ENCODE measurements at regions not wholly inside any gene's neighbourhood (a gene's known extent, or its start where the extent isn't known, plus 50 kb on each side); places are given as distances from the start of the nearest gene placed in this dataset.

DNA sequence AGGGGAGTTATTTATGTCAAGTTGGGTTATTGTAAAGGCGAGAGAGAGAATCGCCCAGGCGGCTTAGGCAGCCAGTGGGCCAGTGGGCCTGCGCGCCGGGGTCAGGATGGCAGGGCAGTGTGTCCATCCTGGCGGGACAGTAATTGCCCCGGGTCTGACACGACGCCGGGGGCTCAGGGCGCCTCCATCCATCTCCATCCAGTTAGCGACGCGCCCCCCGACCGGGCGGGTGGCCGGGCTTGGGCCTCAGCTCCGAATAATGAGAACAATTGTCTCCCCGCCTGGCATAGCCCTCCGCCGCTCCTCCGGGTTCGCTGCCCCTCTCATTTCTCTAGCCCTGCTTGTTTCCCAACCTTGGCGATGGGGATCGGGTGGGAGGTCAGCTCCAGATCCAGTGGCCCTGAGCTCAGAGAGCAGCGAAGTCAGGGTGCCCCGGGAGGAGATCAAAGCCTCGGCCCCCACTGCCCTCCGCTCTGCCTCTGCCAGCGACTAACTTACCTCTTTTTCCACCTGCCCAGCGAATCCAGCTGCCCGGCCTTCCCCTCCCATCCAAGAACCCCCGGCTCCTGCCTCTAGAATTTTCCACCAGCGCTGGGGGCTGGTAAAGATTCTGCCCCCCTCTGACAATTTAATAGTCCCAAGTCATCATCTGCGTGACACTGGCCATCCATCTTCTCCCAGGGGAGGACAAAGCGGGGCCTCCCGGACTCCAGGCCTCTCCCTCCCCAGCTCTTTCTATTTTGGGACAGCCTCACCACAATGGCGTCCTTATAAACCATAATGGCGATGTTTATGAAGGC, 56.9 kb upstream of the TMEM33 start:
- dilution Hi-C loops (cut with MboI; ENCODE audit: extremely low pct_ligation_motif_present, low sequenced_read_pairs) = no loop called here
- Histone ChIP-seq H3K27me3 (ENCODE audit: control insufficient read depth in 2 of 2, insufficient read depth in 2 of 2, low read length in 2 of 2) (peaks cover 77 to 92% of the 10 kb centered on the region in 2 experiments), H4K20me1 (replicated peaks; ENCODE audit: control insufficient read depth, extremely low read depth, insufficient read depth, low read length) (no peaks in the 10 kb centered on the region), H3K4me3 (replicated peaks in 1 of 3; ENCODE audit: insufficient read depth in 1 of 3, low read depth in 1 of 3, low read length in 3 of 3) (no peak overlapping the region), H3K27ac (ENCODE audit: insufficient read depth, low read depth, low read length) (no peak overlapping the region), H3K4me1 (ENCODE audit: control insufficient read depth, extremely low read depth, insufficient read depth, low read length) (peaks cover 6% of the 10 kb centered on the region), H3K4me2 (ENCODE audit: insufficient read depth, low read length) (no peak overlapping the region), H3K79me2 (ENCODE audit: control insufficient read depth, insufficient read depth, low read length) (no peaks in the 10 kb centered on the region), H3K36me3 (ENCODE audit: control insufficient read depth in 2 of 2, extremely low read depth in 1 of 2, insufficient read depth in 2 of 2, low read length in 2 of 2) (no peaks in the 10 kb centered on the region), H3K9me1 (replicated peaks; ENCODE audit: control insufficient read depth, extremely low read depth, insufficient read depth, low read length) (no peaks in the 10 kb centered on the region), H3K9me3 (replicated peaks; ENCODE audit: control insufficient read depth, insufficient read depth, low read length) (no peaks in the 10 kb centered on the region), H2AFZ (ENCODE audit: low read depth, low read length) (no peak overlapping the region), H3K9ac (replicated peaks; ENCODE audit: extremely low read depth, insufficient read depth, low read length) (no peak overlapping the region)
- FAIRE-seq = no peak
- peak; percentile 74 for TF ChIP-seq EZH2 (IDR thresholded peaks at IDR 0.05; ENCODE audit: borderline replicate concordance, low read depth, low read length, severe bottlenecking)
- no peak for TF ChIP-seq POLR2AphosphoS5 (IDR thresholded peaks at IDR 0.05; ENCODE audit: insufficient read depth, low read depth, low read length)
- no TSS peak for BruUV-seq (replicated peaks)
- ChIA-PET POLR2A (no interaction called here), CTCF (interaction anchor here (0.7 to 4.0 kb wide), 5 partner anchors 9 to 187 kb away, joined by 3 to 14 read pairs (median 4); no protein-coding TSS in a partner anchor)
- no peak for DNase-seq (ENCODE audit: low read depth, low spot score)
- intact Hi-C loops (cut with micrococcal nuclease) = no loop called here

DNA sequence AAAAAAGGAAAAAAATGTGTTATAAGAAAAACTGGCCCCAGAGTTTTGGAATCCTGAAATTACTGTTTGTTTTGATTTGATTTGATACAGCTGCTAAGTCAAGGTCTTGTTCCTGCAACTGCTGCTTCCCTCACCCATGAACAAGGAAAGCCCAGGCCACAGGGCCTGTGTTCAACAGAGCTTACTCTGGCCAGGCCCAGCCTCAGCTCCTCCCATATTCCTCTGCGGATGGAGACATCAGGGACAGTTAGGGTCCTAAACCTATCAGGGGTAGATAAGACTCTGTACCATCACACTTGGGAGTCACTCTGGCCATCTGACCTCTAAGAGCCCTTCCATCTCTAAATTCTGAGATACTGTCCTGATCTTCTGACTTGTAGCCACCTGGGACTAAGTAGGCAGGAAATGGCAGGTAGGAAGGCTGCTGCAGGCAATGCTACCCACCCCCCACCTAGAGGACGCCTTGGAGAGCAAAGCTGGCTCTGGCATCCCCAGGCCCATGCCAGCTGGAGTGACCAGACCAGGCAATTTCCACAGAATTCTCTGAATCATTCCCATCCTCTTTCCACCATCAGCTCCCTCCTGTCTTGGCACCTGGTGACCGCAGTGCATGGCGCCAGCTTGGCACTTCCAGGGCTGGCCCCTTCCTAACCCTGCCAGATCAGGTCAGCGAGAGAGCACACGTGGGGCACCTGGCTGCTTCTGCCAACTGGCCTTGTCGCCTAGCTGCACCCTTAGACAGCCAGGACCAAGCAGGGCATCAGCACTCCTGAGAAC, 58.0 kb upstream of the TMEM33 start:
- no peak overlapping the region for H3K27ac ChIP-seq (ENCODE audit: insufficient read depth, low read depth, low read length)

More for the DNA sequence above, 58.0 kb upstream of the TMEM33 start:
- no TSS peak for BruUV-seq (replicated peaks)
- CTCF ChIA-PET = interaction anchor here (1.1 to 4.0 kb wide), 6 partner anchors 8 to 215 kb away, joined by 3 to 14 read pairs (median 4); no protein-coding TSS in a partner anchor
- DNase-seq (ENCODE audit: low read depth, low spot score) (no peak), FAIRE-seq (no peak)
- dilution Hi-C loops (cut with MboI; ENCODE audit: extremely low pct_ligation_motif_present, low sequenced_read_pairs) = no loop called here
- TF ChIP-seq FOS (IDR thresholded peaks at IDR 0.05; ENCODE audit: borderline replicate concordance, insufficient read depth, low read length) (no peak), JUN (IDR thresholded peaks at IDR 0.05; ENCODE audit: borderline replicate concordance, insufficient read depth, insufficient read length, low read depth) (no peak), EZH2 (IDR thresholded peaks at IDR 0.05; ENCODE audit: borderline replicate concordance, low read depth, low read length, severe bottlenecking) (no peak)
- H4K20me1 ChIP-seq (replicated peaks; ENCODE audit: control insufficient read depth, extremely low read depth, insufficient read depth, low read length) = no peaks in the 10 kb centered on the region
- H3K9me1 ChIP-seq (replicated peaks; ENCODE audit: control insufficient read depth, extremely low read depth, insufficient read depth, low read length) = no peaks in the 10 kb centered on the region
- H2AFZ ChIP-seq (ENCODE audit: low read depth, low read length) = no peak overlapping the region
- H3K27me3 ChIP-seq (ENCODE audit: control insufficient read depth in 2 of 2, insufficient read depth in 2 of 2, low read length in 2 of 2) = peaks cover 85 to 97% of the 10 kb centered on the region in 2 experiments
- no peak overlapping the region for H3K4me3 ChIP-seq (replicated peaks in 1 of 3; ENCODE audit: insufficient read depth in 1 of 3, low read depth in 1 of 3, low read length in 3 of 3)
- H3K9me3 ChIP-seq (replicated peaks; ENCODE audit: control insufficient read depth, insufficient read depth, low read length) = no peaks in the 10 kb centered on the region
- H3K79me2 ChIP-seq (ENCODE audit: control insufficient read depth, insufficient read depth, low read length) = no peaks in the 10 kb centered on the region
- no peak overlapping the region for H3K9ac ChIP-seq (replicated peaks; ENCODE audit: extremely low read depth, insufficient read depth, low read length)
- peaks cover 2% of the 10 kb centered on the region for H3K4me1 ChIP-seq (ENCODE audit: control insufficient read depth, extremely low read depth, insufficient read depth, low read length)
- H3K4me2 ChIP-seq (ENCODE audit: insufficient read depth, low read length) = no peak overlapping the region
- intact Hi-C loops (cut with micrococcal nuclease) = no loop called here
- no peaks in the 10 kb centered on the region for H3K36me3 ChIP-seq (ENCODE audit: control insufficient read depth in 2 of 2, extremely low read depth in 1 of 2, insufficient read depth in 2 of 2, low read length in 2 of 2)
- POLR2A ChIA-PET = no interaction called here
